Adrenal gland (tissue), 5 donors: ENCODE measurements at regions not wholly inside any gene's neighbourhood (a gene's known extent, or its start where the extent isn't known, plus 50 kb on each side); places are given as distances from the start of the nearest gene placed in this dataset.

Experiments used
- CTCF ChIP-seq, 6 experiments: fragments of 450-650 bp in 4 of 6; fragments of 200-600 bp in 2 of 6; sonication (generic) in 1 of 6; IDR thresholded peaks; 1 replicate in 5 of 6; 2 replicates in 1 of 6; pipeline versions ENCODE4 v1.5.1 to v1.8.0; 2016 to 2021; ENCODE audit warnings: antibody characterized with exemption in 6 of 6, mild to moderate bottlenecking in 2 of 6, moderate library complexity in 1 of 6
- POLR2A ChIP-seq, 2 donors: fragments of 450-650 bp; IDR thresholded peaks; one replicate each; pipeline ENCODE4 v1.6.1; 2017; ENCODE audit warnings: antibody characterized with exemption in 2 of 2, mild to moderate bottlenecking in 2 of 2, moderate library complexity in 1 of 2
- donor health status: DM: no; HTN: no; CAD: no.

GRCh38 chr11:92846491-92847125 lies 122.8 kb upstream of the MTNR1B start:
- TF ChIP-seq CTCF (IDR thresholded peaks at IDR 0.05) (no peak), POLR2A (IDR thresholded peaks at IDR 0.05) (no peak)
